ENCODE measurements at regions not wholly inside any gene's neighbourhood (a gene's known extent, or its start where the extent isn't known, plus 50 kb on each side); places are given as distances from the start of the nearest gene placed in this dataset.

GRCh38 chr5:103373597-103374472 is 115.3 kb downstream of the MACIR start:
- Histone ChIP-seq H3K36me3 (no peaks in the 10 kb centered on the region), H3K9me3 (no peaks in the 10 kb centered on the region), H3K4me3 (no peak overlapping the region), H3K4me1 (peaks cover 0 to 15% (median 4%) of the 10 kb centered on the region in 4 donors), H3K27ac (replicated peaks in 1 of 4) (no peak overlapping the region), H3K27me3 (no peaks in the 10 kb centered on the region)
- TF ChIP-seq CTCF (IDR thresholded peaks at IDR 0.05) (no peak), POLR2A (IDR thresholded peaks at IDR 0.05; ENCODE audit: low read depth) (no peak), EP300 (IDR thresholded peaks at IDR 0.05) (no peak), POLR2AphosphoS5 (IDR thresholded peaks at IDR 0.05) (no peak)
- no peak for DNase-seq (ENCODE audit: extremely low spot score)
- intact Hi-C loops (cut with DNase I): no loop called here
- WGBS: 71% methylated on average over 9 of the region's 9 CpGs

GRCh38 chr5:103371046-103371607 is 112.6 kb downstream of the MACIR start:
- TF ChIP-seq EP300 (IDR thresholded peaks at IDR 0.05) (no peak), POLR2A (IDR thresholded peaks at IDR 0.05; ENCODE audit: low read depth) (no peak), CTCF (IDR thresholded peaks at IDR 0.05) (no peak), POLR2AphosphoS5 (IDR thresholded peaks at IDR 0.05) (no peak)
- H3K27ac ChIP-seq (replicated peaks in 1 of 4): no peak overlapping the region
- intact Hi-C loops (cut with DNase I): no loop called here
- no peaks in the 10 kb centered on the region for H3K36me3 ChIP-seq
- H3K4me3 ChIP-seq: no peak overlapping the region
- no peak for DNase-seq (ENCODE audit: extremely low spot score)
- WGBS: 65% methylated on average over 2 of the region's 2 CpGs
- no peaks in the 10 kb centered on the region for H3K27me3 ChIP-seq
- H3K4me1 ChIP-seq: peaks cover 0 to 15% (median 4%) of the 10 kb centered on the region in 4 donors
- no peaks in the 10 kb centered on the region for H3K9me3 ChIP-seq

GRCh38 chr5:103369125-103370120 is 110.9 kb downstream of the MACIR start:
- no peaks in the 10 kb centered on the region for H3K27me3 ChIP-seq
- no peaks in the 10 kb centered on the region for H3K9me3 ChIP-seq
- WGBS: 90% methylated on average over 2 of the region's 2 CpGs
- H3K4me1 ChIP-seq: peaks cover 0 to 8% (median 0%) of the 10 kb centered on the region in 4 donors
- intact Hi-C loops (cut with DNase I): no loop called here
- no peak for TF ChIP-seq POLR2AphosphoS5 (IDR thresholded peaks at IDR 0.05)
- TF ChIP-seq CTCF (IDR thresholded peaks at IDR 0.05): no peak
- no peak for TF ChIP-seq POLR2A (IDR thresholded peaks at IDR 0.05; ENCODE audit: low read depth)
- TF ChIP-seq EP300 (IDR thresholded peaks at IDR 0.05): no peak
- no peak overlapping the region for H3K27ac ChIP-seq (replicated peaks in 1 of 4)
- H3K36me3 ChIP-seq: no peaks in the 10 kb centered on the region
- DNase-seq (ENCODE audit: extremely low spot score): no peak
- no peak overlapping the region for H3K4me3 ChIP-seq

GRCh38 chr5:103367702-103368101 is 109.1 kb downstream of the MACIR start:
- Histone ChIP-seq H3K36me3 (no peaks in the 10 kb centered on the region), H3K9me3 (no peaks in the 10 kb centered on the region), H3K27ac (replicated peaks in 1 of 4) (no peak overlapping the region), H3K27me3 (no peaks in the 10 kb centered on the region), H3K4me1 (no peaks in the 10 kb centered on the region), H3K4me3 (no peak overlapping the region)
- DNase-seq (ENCODE audit: extremely low spot score): no peak
- TF ChIP-seq CTCF (IDR thresholded peaks at IDR 0.05) (no peak), EP300 (IDR thresholded peaks at IDR 0.05) (no peak), POLR2AphosphoS5 (IDR thresholded peaks at IDR 0.05) (no peak), POLR2A (IDR thresholded peaks at IDR 0.05; ENCODE audit: low read depth) (no peak)
- intact Hi-C loops (cut with DNase I): no loop called here
- 59% methylated on average over 2 of the region's 2 CpGs for WGBS

All from esophagus muscularis mucosa (tissue), 4 donors.